D721Med (cell line): ENCODE measurements at regions not wholly inside any gene's neighbourhood (a gene's known extent, or its start where the extent isn't known, plus 50 kb on each side); places are given as distances from the start of the nearest gene placed in this dataset.
"Not testable (repeated sequence)": the region's sequence is repeated elsewhere in the genome, so short reads cannot be mapped to it uniquely, and the experiment has no call there.

Experiments used
- DNase-seq: peaks from one replicate; pipeline ENCODE4 v3.0.0; 2011; ENCODE audit warnings: low spot score; ENCODE audit not compliant: insufficient read length
- FAIRE-seq: peaks from 2 replicates; lab custom pipeline; 2011; peaks lifted over from hg19 to GRCh38; lab: Jason Lieb, UNC
- CTCF ChIP-seq: IDR thresholded peaks from 2 replicates; pipeline ENCODE4 v1.5.1; 2012; ENCODE audit warnings: mild to moderate bottlenecking, control low read depth; ENCODE audit not compliant: insufficient read depth; ENCODE audit errors: missing control alignments

GRCh38 chr9:3648722-3649246, 123.0 kb upstream of the RFX3 start:
- TF ChIP-seq CTCF, result no peak
- DNase-seq (no peak), FAIRE-seq (no peak)

- no peak for TF ChIP-seq CTCF
- DNase-seq (no peak), FAIRE-seq (no peak)
These were observed 122.5 kb upstream of the RFX3 start for GRCh38 chr9:3648266-3648665.

- FAIRE-seq (no peak), DNase-seq (no peak)
- peak; percentile 6 for TF ChIP-seq CTCF
These were observed 121.9 kb upstream of the RFX3 start for GRCh38 chr9:3647652-3648051.

GRCh38 chr9:3646226-3646625, 120.4 kb upstream of the RFX3 start:
- TF ChIP-seq CTCF, result no peak
- FAIRE-seq (no peak), DNase-seq (no peak)

GRCh38 chr9:3642075-3642474, 116.3 kb upstream of the RFX3 start:
- DNase-seq, FAIRE-seq: not testable (repeated sequence)

GRCh38 chr9:3629495-3629894, 103.7 kb upstream of the RFX3 start:
- DNase-seq (no peak), FAIRE-seq (no peak)
- TF ChIP-seq CTCF, result no peak

GRCh38 chr9:3628239-3628638, 102.4 kb upstream of the RFX3 start:
- TF ChIP-seq CTCF, result no peak
- FAIRE-seq (no peak), DNase-seq (no peak)

GRCh38 chr9:3608011-3608410, 82.2 kb upstream of the RFX3 start:
- no peak for DNase-seq
- TF ChIP-seq CTCF, result no peak
- FAIRE-seq, result no peak
